Activated CD4-positive, alpha-beta T cell treated with anti-CD3 and anti-CD28 coated beads for 48 hours (primary cell): ENCODE measurements at regions not wholly inside any gene's neighbourhood (a gene's known extent, or its start where the extent isn't known, plus 50 kb on each side); places are given as distances from the start of the nearest gene placed in this dataset.

ENCODE experiments used
- DNase-seq: peaks from one replicate; pipeline ENCODE4 v3.0.0-alpha.2; 2020

GRCh38 chr14:100469632-100470522, 117.3 kb downstream of the BEGAIN start:
- DNase-seq, result peak; percentile 37

GRCh38 chr14:100470523-100470897, 116.7 kb downstream of the BEGAIN start:
- no peak for DNase-seq

GRCh38 chr14:100471441-100472093, 115.7 kb downstream of the BEGAIN start:
- no peak for DNase-seq

GRCh38 chr14:100472094-100472455, 115.1 kb downstream of the BEGAIN start:
- no peak for DNase-seq

- no peak for DNase-seq
Observed at GRCh38 chr14:100472491-100472890, 114.7 kb downstream of the BEGAIN start.

GRCh38 chr14:100473249-100473648, 114.0 kb downstream of the BEGAIN start:
- DNase-seq, result no peak

GRCh38 chr14:100474196-100474595, 113.0 kb downstream of the BEGAIN start:
- DNase-seq, result no peak

- no peak for DNase-seq
Observed at GRCh38 chr14:100475268-100475667, 111.9 kb downstream of the BEGAIN start.

GRCh38 chr14:100476012-100476822, 111.0 kb downstream of the BEGAIN start:
- no peak for DNase-seq

GRCh38 chr14:100484531-100485267, 102.5 kb downstream of the BEGAIN start:
- no peak for DNase-seq

- DNase-seq, result peak; percentile 74
Observed at GRCh38 chr14:100486025-100486828, 101.0 kb downstream of the BEGAIN start.
